ENCODE measurements at regions not wholly inside any gene's neighbourhood (a gene's known extent, or its start where the extent isn't known, plus 50 kb on each side); places are given as distances from the start of the nearest gene placed in this dataset.
"Not testable (repeated sequence)": the region's sequence is repeated elsewhere in the genome, so short reads cannot be mapped to it uniquely, and the experiment has no call there.

GRCh38 chr14:55848964-55849363 is 269.0 kb downstream of the KTN1 start:
- no peak for DNase-seq

- no peak for DNase-seq
These were observed 268.4 kb upstream of the PELI2 start for GRCh38 chr14:55849833-55850232.

GRCh38 chr14:55850825-55851241 is 267.4 kb upstream of the PELI2 start:
- no peak for DNase-seq

- DNase-seq = no peak
These were observed 266.9 kb upstream of the PELI2 start for GRCh38 chr14:55851301-55851700.

- no peak for DNase-seq
These were observed 266.2 kb upstream of the PELI2 start for GRCh38 chr14:55851961-55852360.

GRCh38 chr14:55855751-55856150 is 262.5 kb upstream of the PELI2 start:
- DNase-seq = no peak

- DNase-seq = no peak
These were observed 259.6 kb upstream of the PELI2 start for GRCh38 chr14:55858604-55859003.

- DNase-seq = not testable (repeated sequence)
These were observed 256.6 kb upstream of the PELI2 start for GRCh38 chr14:55861561-55861960.

GRCh38 chr14:55864890-55865655 is 253.1 kb upstream of the PELI2 start:
- DNase-seq = no peak

- DNase-seq = no peak
These were observed 250.9 kb upstream of the PELI2 start for GRCh38 chr14:55867311-55867710.

- no peak for DNase-seq
These were observed 250.5 kb upstream of the PELI2 start for GRCh38 chr14:55867719-55868118.

- no peak for DNase-seq
These were observed 248.7 kb upstream of the PELI2 start for GRCh38 chr14:55869397-55870049.

- no peak for DNase-seq
These were observed 245.0 kb upstream of the PELI2 start for GRCh38 chr14:55873169-55873568.

GRCh38 chr14:55874785-55875184 is 243.4 kb upstream of the PELI2 start:
- DNase-seq = no peak

- no peak for DNase-seq
These were observed 240.3 kb upstream of the PELI2 start for GRCh38 chr14:55877942-55878341.

- no peak for DNase-seq
These were observed 236.5 kb upstream of the PELI2 start for GRCh38 chr14:55881577-55882241.

- no peak for DNase-seq
These were observed 233.4 kb upstream of the PELI2 start for GRCh38 chr14:55884819-55885218.

- DNase-seq = no peak
These were observed 229.1 kb upstream of the PELI2 start for GRCh38 chr14:55889124-55889523.

GRCh38 chr14:55891692-55892091 is 226.5 kb upstream of the PELI2 start:
- no peak for DNase-seq

GRCh38 chr14:55892906-55893305 is 225.3 kb upstream of the PELI2 start:
- DNase-seq = no peak

GRCh38 chr14:55893705-55894104 is 224.5 kb upstream of the PELI2 start:
- no peak for DNase-seq

GRCh38 chr14:55897031-55897430 is 221.2 kb upstream of the PELI2 start:
- no peak for DNase-seq

GRCh38 chr14:55898938-55899337 is 219.3 kb upstream of the PELI2 start:
- no peak for DNase-seq

- no peak for DNase-seq
These were observed 218.7 kb upstream of the PELI2 start for GRCh38 chr14:55899531-55899930.
